GM12878 (cell line): ENCODE measurements at regions not wholly inside any gene's neighbourhood (a gene's known extent, or its start where the extent isn't known, plus 50 kb on each side); places are given as distances from the start of the nearest gene placed in this dataset.

Experiments
- ATAC-seq: fragments of 200-7000 bp; cut with Tn5 transposase; 3 replicates; pipeline ENCODE4 v1.9.1; 2020; ENCODE audit warnings: mild to moderate bottlenecking, moderate library complexity
- BruUV-seq: library from RNA; stranded (reverse); fragments of 400-500 nt; replicated peaks from 2 replicates; lab custom pipeline; 2021; lab: Mats Ljungman, UMichigan
- CTCF ChIA-PET: fragments of 300-600 bp; sonication (Branson Sonifier 250); formaldehyde crosslinking; extraction: SDS; loops from one replicate; lab custom pipeline; 2021; ENCODE audit warnings: inconsistent platforms; lab: Yijun Ruan, JAX
- POLR2A ChIA-PET: fragments of 350-600 bp; formaldehyde crosslinking; extraction: SDS; loops from one replicate; lab custom pipeline; 2021; ENCODE audit warnings: inconsistent platforms; lab: Charles Lee
- RAD21 ChIA-PET: fragments of 300-600 bp; sonication (Branson Sonifier 250); formaldehyde crosslinking; loops from one replicate; lab custom pipeline; 2023; ENCODE audit warnings: antibody characterized with exemption; ENCODE audit not compliant: unreplicated experiment; lab: Charles Lee
- SMC1A ChIA-PET: fragments of 300-600 bp; sonication (Branson Sonifier 250); formaldehyde crosslinking; loops from one replicate; lab custom pipeline; 2023; ENCODE audit not compliant: unreplicated experiment, uncharacterized antibody; lab: Charles Lee
- DNase-seq: peaks from one replicate; pipeline ENCODE4 v3.0.0-alpha.2; 2011; ENCODE audit warnings: low read depth, low spot score
- FAIRE-seq: peaks from 3 replicates; lab custom pipeline; 2011; peaks lifted over from hg19 to GRCh38; lab: Jason Lieb, UNC
- H2AFZ ChIP-seq: 2 replicates; pipeline ENCODE4 v1.6.0; 2011; ENCODE audit warnings: low read depth, low read length, control low read depth; ENCODE audit not compliant: control insufficient read depth
- H3K27ac ChIP-seq: 2 replicates; pipeline ENCODE4 v1.5.1; 2011; ENCODE audit warnings: control low read depth; ENCODE audit not compliant: control insufficient read depth, insufficient read depth
- H3K27me3 ChIP-seq, 2 experiments: replicated peaks in 1 of 2; 2 replicates each; pipeline versions ENCODE4 v1.6.0 to v1.6.1; 2011; ENCODE audit warnings: low read length in 1 of 2; ENCODE audit not compliant: control insufficient read depth in 2 of 2, insufficient read depth in 2 of 2
- H3K36me3 ChIP-seq, 2 experiments: 2 replicates each; pipeline ENCODE4 v1.5.1; 2011; ENCODE audit warnings: low read length in 1 of 2; ENCODE audit not compliant: control insufficient read depth in 2 of 2, insufficient read depth in 2 of 2
- H3K4me1 ChIP-seq: 2 replicates; pipeline ENCODE4 v1.6.1; 2011; ENCODE audit warnings: mild to moderate bottlenecking, low read length, moderate library complexity, mixed read lengths; ENCODE audit not compliant: control insufficient read depth, insufficient read depth
- H3K4me2 ChIP-seq: 2 replicates; pipeline ENCODE4 v1.6.0; 2011; ENCODE audit warnings: control low read depth; ENCODE audit not compliant: control insufficient read depth, insufficient read depth
- H3K4me3 ChIP-seq: fragments of 200-600 bp; sonication (generic); 2 replicates; pipeline ENCODE4 v1.5.1; 2016
- H3K79me2 ChIP-seq: 2 replicates; pipeline ENCODE4 v1.6.0; 2011; ENCODE audit warnings: low read length; ENCODE audit not compliant: control insufficient read depth, insufficient read depth
- H3K9ac ChIP-seq: 2 replicates; pipeline ENCODE4 v1.8.0; 2011; ENCODE audit warnings: low read length, control low read depth, mixed read lengths; ENCODE audit not compliant: control insufficient read depth, insufficient read depth
- H3K9me3 ChIP-seq: replicated peaks from 3 replicates; pipeline ENCODE4 v1.5.1; 2011; ENCODE audit warnings: mild to moderate bottlenecking, low read length; ENCODE audit not compliant: control insufficient read depth, insufficient read depth
- H4K20me1 ChIP-seq: 2 replicates; pipeline ENCODE4 v1.6.0; 2011; ENCODE audit not compliant: control insufficient read depth, insufficient read depth
- CBX5 ChIP-seq: sonication (generic); IDR thresholded peaks from 2 replicates; pipeline ENCODE4 v1.6.1; 2016; ENCODE audit warnings: low read depth, moderate library complexity, mild to moderate bottlenecking, inconsistent platforms
- CHD1 ChIP-seq: IDR thresholded peaks from 2 replicates; pipeline ENCODE4 v1.6.1; 2012; ENCODE audit warnings: low read depth, low read length, improper control_type of control experiment
- NR2C1 ChIP-seq: fragments of 450-650 bp; IDR thresholded peaks from 2 replicates; pipeline ENCODE4 v1.6.1; 2017; ENCODE audit warnings: antibody characterized with exemption, mild to moderate bottlenecking, moderate library complexity
- RB1 ChIP-seq: fragments of 450-650 bp; formaldehyde crosslinking; IDR thresholded peaks from 2 replicates; pipeline ENCODE4 v1.6.1; 2017; ENCODE audit warnings: mild to moderate bottlenecking, borderline replicate concordance
- SUZ12 ChIP-seq: fragments of 200-600 bp; sonication (generic); IDR thresholded peaks from one replicate; pipeline ENCODE4 v1.6.1; 2018; ENCODE audit warnings: antibody characterized with exemption, mild to moderate bottlenecking; ENCODE audit not compliant: unreplicated experiment
- TARDBP ChIP-seq: IDR thresholded peaks from 2 replicates; pipeline ENCODE4 v1.6.1; 2016; ENCODE audit warnings: borderline replicate concordance
- WGBS: methylation state at CpG from one replicate; pipeline ENCODE4 v1.1.6; 2016; ENCODE audit warnings: low lambda C conversion rate; ENCODE audit not compliant: insufficient replicate concordance, insufficient coverage; ENCODE audit errors: missing lambda C conversion rate; 5-methylcytosine and 5-hydroxymethylcytosine counted together
- in situ Hi-C: fragments of 300-500 bp; cut with MboI; formaldehyde crosslinking; loops from 9 replicates; pipeline ENCODE4 v1.14.3; 2018; ENCODE audit warnings: mixed read lengths
- intact Hi-C: fragments of 100-400 bp; cut with micrococcal nuclease; formaldehyde crosslinking; loops from one replicate; pipeline ENCODE4 v1.14.2; 2022; ENCODE audit not compliant: unreplicated experiment

DNA sequence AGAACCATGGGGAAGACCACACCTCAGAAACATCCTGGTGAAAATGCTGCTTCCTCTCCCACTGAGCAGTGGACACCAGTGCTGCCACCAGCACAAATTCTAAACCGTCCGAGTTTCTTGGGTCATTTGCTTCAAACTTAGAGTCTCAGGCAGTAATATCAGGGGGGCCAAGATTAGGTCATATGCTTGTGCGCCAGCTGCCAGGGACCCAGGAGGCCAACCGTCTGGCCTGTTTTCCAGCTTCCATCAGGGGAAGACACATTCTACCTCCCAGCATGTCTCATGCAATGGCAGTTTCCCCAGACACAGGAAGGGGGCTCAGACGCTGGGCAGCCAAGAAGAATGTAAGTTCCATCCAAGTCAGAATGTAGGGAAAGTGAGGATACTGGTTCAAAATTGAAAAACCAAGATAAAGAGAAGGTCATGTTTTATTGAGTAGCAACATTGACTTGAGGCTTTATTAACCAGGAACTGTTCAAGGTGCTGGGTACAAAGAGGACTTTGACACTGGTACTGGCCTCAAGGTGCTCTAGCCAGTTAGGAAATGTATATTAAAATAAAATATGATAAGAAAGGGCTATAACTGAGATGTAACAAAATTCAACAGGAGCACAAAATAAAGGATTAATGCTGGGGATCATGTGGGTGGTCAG, 59.7 kb upstream of the EED start:
- Histone ChIP-seq H3K27ac (no peak overlapping the region), H3K9ac (no peak overlapping the region), H2AFZ (no peak overlapping the region), H3K27me3 (no peaks in the 10 kb centered on the region), H3K79me2 (no peaks in the 10 kb centered on the region), H3K4me3 (no peak overlapping the region), H3K4me1 (peaks cover 12% of the 10 kb centered on the region), H3K36me3 (no peaks in the 10 kb centered on the region), H3K9me3 (no peaks in the 10 kb centered on the region), H4K20me1 (no peaks in the 10 kb centered on the region), H3K4me2 (no peak overlapping the region)
- WGBS: 98% methylated on average over 5 of the region's 5 CpGs
- in situ Hi-C loops (no loop called here), intact Hi-C loops (loop anchor here (5.0 kb wide), 1 partner anchor 53 kb away; no protein-coding TSS in a partner anchor)
- RAD21 ChIA-PET: interaction anchor here (1.3 to 2.0 kb wide), 4 partner anchors 9 to 118 kb away, joined by 3 to 5 read pairs (median 4); partner anchors contain the start of gene PICALM
- TF ChIP-seq TARDBP (no peak), CBX5 (no peak), CHD1 (no peak), RB1 (no peak), NR2C1 (no peak), SUZ12 (no peak)
- POLR2A ChIA-PET: interaction anchor here (1.4 kb wide), 2 partner anchors 10 to 116 kb away, joined by 3 to 4 read pairs; partner anchors contain the start of gene PICALM
- ATAC-seq (no peak), FAIRE-seq (no peak), DNase-seq (no peak)
- SMC1A ChIA-PET: interaction anchor here (0.8 to 3.1 kb wide), 7 partner anchors 9 to 117 kb away, joined by 3 to 13 read pairs (median 4); no protein-coding TSS in a partner anchor
- CTCF ChIA-PET: interaction anchor here (1.2 to 3.0 kb wide), 4 partner anchors 9 to 330 kb away, joined by 3 to 12 read pairs (median 4); partner anchors contain the start of gene CCDC83
- BruUV-seq: no TSS peak
